GM12878 (cell line): ENCODE measurements at regions not wholly inside any gene's neighbourhood (a gene's known extent, or its start where the extent isn't known, plus 50 kb on each side); places are given as distances from the start of the nearest gene placed in this dataset.

Source experiments
- BRCA1 ChIP-seq: IDR thresholded peaks from 2 replicates; pipeline ENCODE4 v1.6.1; 2011; ENCODE audit warnings: low read depth, low read length, improper control_type of control experiment
- EZH2 ChIP-seq: IDR thresholded peaks from 2 replicates; pipeline ENCODE4 v1.6.1; 2012; ENCODE audit warnings: low read depth, mild to moderate bottlenecking, control low read depth, inconsistent platforms, low read length, borderline replicate concordance; ENCODE audit not compliant: control insufficient read depth
- TF ChIP-seq, protein P1 (sequence below), 3 experiments: IDR thresholded peaks in 2 of 3; conservative IDR thresholded peaks in 1 of 3; 2 replicates each; pipeline ENCODE4 v1.5.1; 2011; ENCODE audit warnings: low read depth in 3 of 3, low read length in 3 of 3, mild to moderate bottlenecking in 3 of 3, control low read depth in 2 of 3, moderate library complexity in 2 of 3, inconsistent platforms in 1 of 3, mixed read lengths in 1 of 3; ENCODE audit not compliant: control insufficient read depth in 2 of 3, insufficient read depth in 1 of 3; ENCODE audit errors: extremely low read depth in 1 of 3

DNA sequence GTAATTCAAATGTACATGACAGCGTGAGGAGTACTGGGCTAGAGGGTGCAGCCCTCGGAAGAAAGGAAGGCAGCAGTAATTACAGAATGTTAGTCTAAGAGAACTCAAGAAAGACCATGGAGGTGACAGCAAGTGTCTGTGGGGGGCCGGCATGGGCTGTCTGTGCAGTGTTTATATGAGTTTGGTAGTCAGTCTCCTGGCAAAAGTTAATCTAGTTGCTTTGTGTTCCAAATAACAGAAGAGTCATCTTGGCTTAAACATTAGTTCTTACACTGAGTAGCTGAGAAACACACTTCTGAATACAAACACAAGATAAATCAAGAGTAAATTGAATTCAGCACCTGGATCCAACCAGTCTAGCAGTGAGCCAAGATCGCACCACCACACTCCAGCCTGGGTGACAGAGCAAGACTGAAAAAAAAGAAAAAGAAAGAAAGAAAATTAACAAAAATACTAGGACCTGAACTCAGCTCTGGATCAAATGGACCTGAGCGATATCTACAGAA lies 189.3 kb upstream of the COX10 start:
- TF ChIP-seq, protein P1, sequence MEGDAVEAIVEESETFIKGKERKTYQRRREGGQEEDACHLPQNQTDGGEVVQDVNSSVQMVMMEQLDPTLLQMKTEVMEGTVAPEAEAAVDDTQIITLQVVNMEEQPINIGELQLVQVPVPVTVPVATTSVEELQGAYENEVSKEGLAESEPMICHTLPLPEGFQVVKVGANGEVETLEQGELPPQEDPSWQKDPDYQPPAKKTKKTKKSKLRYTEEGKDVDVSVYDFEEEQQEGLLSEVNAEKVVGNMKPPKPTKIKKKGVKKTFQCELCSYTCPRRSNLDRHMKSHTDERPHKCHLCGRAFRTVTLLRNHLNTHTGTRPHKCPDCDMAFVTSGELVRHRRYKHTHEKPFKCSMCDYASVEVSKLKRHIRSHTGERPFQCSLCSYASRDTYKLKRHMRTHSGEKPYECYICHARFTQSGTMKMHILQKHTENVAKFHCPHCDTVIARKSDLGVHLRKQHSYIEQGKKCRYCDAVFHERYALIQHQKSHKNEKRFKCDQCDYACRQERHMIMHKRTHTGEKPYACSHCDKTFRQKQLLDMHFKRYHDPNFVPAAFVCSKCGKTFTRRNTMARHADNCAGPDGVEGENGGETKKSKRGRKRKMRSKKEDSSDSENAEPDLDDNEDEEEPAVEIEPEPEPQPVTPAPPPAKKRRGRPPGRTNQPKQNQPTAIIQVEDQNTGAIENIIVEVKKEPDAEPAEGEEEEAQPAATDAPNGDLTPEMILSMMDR (IDR thresholded peaks at IDR 0.05 in 2 of 3, conservative IDR thresholded peaks at IDR 0.05 in 1 of 3; ENCODE audit: control insufficient read depth in 2 of 3, extremely low read depth in 1 of 3, insufficient read depth in 1 of 3, low read depth in 3 of 3, low read length in 3 of 3), result no peak
- no peak for TF ChIP-seq BRCA1
- TF ChIP-seq EZH2, result no peak
